ENCODE measurements at regions not wholly inside any gene's neighbourhood (a gene's known extent, or its start where the extent isn't known, plus 50 kb on each side); places are given as distances from the start of the nearest gene placed in this dataset.
A peak's percentile ranks its signal among the peaks of the same experiment; 100 is the strongest.
"Not testable (repeated sequence)": the region's sequence is repeated elsewhere in the genome, so short reads cannot be mapped to it uniquely, and the experiment has no call there.

- Histone ChIP-seq H3K36me3 (replicated peaks; ENCODE audit: control insufficient read depth, insufficient read depth, low read length) (peaks cover 3% of the 10 kb centered on the region), H3K4me3 (ENCODE audit: insufficient read depth, low read depth, low read length) (no peak overlapping the region), H3K27me3 (ENCODE audit: control insufficient read depth, insufficient read depth, low read length) (no peaks in the 10 kb centered on the region)
- no peak for DNase-seq
Observed at GRCh38 chr6:21791056-21791455, 197.5 kb downstream of the SOX4 start.

GRCh38 chr6:21791581-21791980 is 198.0 kb downstream of the SOX4 start:
- Histone ChIP-seq H3K27me3 (ENCODE audit: control insufficient read depth, insufficient read depth, low read length) (no peaks in the 10 kb centered on the region), H3K36me3 (replicated peaks; ENCODE audit: control insufficient read depth, insufficient read depth, low read length) (peaks cover 3% of the 10 kb centered on the region), H3K4me3 (ENCODE audit: insufficient read depth, low read depth, low read length) (no peak overlapping the region)
- DNase-seq, result no peak

- Histone ChIP-seq H3K27me3 (ENCODE audit: control insufficient read depth, insufficient read depth, low read length) (no peaks in the 10 kb centered on the region), H3K36me3 (replicated peaks; ENCODE audit: control insufficient read depth, insufficient read depth, low read length) (peaks cover 3% of the 10 kb centered on the region), H3K4me3 (ENCODE audit: insufficient read depth, low read depth, low read length) (no peak overlapping the region)
- DNase-seq, result no peak
Observed at GRCh38 chr6:21792177-21792576, 198.6 kb downstream of the SOX4 start.

DNA sequence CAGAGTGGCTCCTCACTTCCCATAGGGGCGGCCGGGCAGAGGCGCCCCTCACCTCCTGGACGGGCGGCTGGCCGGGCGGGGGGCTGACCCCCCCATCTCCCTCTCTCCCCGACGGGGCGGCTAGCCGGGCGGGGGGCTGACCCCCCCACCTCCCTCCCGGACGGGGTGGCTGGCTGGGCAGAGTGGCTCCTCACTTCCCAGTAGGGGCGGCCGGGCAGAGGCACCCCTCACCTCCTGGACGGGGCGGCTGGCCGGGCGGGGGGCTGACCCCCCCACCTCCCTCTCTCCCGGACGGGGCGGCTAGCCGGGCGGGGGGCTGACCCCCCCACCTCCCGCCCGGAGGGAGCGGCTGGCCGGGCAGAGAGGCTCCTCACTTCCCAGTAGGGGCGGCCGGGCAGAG is 203.4 kb downstream of the SOX4 start:
- not testable (repeated sequence) for DNase-seq; H3K27me3 ChIP-seq (ENCODE audit: control insufficient read depth, insufficient read depth, low read length); H3K4me3 ChIP-seq (ENCODE audit: insufficient read depth, low read depth, low read length); H3K36me3 ChIP-seq (replicated peaks; ENCODE audit: control insufficient read depth, insufficient read depth, low read length)

GRCh38 chr6:21798468-21798867 is 204.9 kb downstream of the SOX4 start:
- DNase-seq, result no peak
- Histone ChIP-seq H3K36me3 (replicated peaks; ENCODE audit: control insufficient read depth, insufficient read depth, low read length) (peaks cover 1% of the 10 kb centered on the region), H3K4me3 (ENCODE audit: insufficient read depth, low read depth, low read length) (no peak overlapping the region), H3K27me3 (ENCODE audit: control insufficient read depth, insufficient read depth, low read length) (no peaks in the 10 kb centered on the region)

GRCh38 chr6:21800330-21800729 is 206.8 kb downstream of the SOX4 start:
- Histone ChIP-seq H3K36me3 (replicated peaks; ENCODE audit: control insufficient read depth, insufficient read depth, low read length) (no peaks in the 10 kb centered on the region; the same call in 1 of the 2 replicates), H3K4me3 (ENCODE audit: insufficient read depth, low read depth, low read length) (no peak overlapping the region), H3K27me3 (ENCODE audit: control insufficient read depth, insufficient read depth, low read length) (no peaks in the 10 kb centered on the region)
- no peak for DNase-seq

- DNase-seq, result peak; percentile 49
- Histone ChIP-seq H3K36me3 (replicated peaks; ENCODE audit: control insufficient read depth, insufficient read depth, low read length) (no peaks in the 10 kb centered on the region; the same call in 1 of the 2 replicates), H3K4me3 (ENCODE audit: insufficient read depth, low read depth, low read length) (no peak overlapping the region), H3K27me3 (ENCODE audit: control insufficient read depth, insufficient read depth, low read length) (no peaks in the 10 kb centered on the region)
Observed at GRCh38 chr6:21800948-21801438, 207.4 kb downstream of the SOX4 start.

DNA sequence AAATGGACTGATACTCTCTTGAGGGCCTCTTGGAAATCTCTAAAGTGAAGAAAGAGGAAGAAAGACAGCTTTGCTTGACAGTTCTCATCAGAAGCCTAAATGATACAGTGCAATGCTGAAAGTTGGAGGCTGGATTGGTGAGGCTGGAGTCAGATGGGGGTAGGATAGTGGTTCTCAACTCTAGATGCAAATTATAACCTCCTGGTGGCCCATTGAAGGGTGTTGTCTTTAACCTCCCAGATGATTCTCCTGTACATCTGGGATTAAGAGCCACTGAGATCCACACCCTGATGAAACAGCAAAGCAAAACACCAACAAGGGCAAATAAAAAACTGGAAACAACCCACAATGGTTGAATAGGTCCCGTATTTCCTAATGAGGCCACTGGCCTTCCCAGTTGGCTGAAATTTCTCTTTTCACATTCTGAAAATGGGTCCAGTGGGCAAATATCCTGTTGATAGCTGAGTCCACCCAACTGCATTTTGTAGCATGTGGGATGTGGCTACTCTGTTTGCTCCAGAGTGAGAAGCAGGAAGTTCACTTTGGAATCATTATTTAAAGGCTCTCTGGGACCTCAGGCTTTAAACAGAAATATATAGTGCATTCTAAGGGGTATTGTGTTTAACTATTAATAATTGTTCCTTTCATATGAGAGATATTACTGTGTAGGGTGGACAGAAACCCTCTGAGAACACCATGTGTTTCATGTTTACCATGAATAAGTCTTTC is 208.1 kb downstream of the SOX4 start:
- DNase-seq, result no peak
- Histone ChIP-seq H3K4me3 (ENCODE audit: insufficient read depth, low read depth, low read length) (no peak overlapping the region), H3K27me3 (ENCODE audit: control insufficient read depth, insufficient read depth, low read length) (no peaks in the 10 kb centered on the region), H3K36me3 (replicated peaks; ENCODE audit: control insufficient read depth, insufficient read depth, low read length) (no peaks in the 10 kb centered on the region; the same call in 1 of the 2 replicates)

DNA sequence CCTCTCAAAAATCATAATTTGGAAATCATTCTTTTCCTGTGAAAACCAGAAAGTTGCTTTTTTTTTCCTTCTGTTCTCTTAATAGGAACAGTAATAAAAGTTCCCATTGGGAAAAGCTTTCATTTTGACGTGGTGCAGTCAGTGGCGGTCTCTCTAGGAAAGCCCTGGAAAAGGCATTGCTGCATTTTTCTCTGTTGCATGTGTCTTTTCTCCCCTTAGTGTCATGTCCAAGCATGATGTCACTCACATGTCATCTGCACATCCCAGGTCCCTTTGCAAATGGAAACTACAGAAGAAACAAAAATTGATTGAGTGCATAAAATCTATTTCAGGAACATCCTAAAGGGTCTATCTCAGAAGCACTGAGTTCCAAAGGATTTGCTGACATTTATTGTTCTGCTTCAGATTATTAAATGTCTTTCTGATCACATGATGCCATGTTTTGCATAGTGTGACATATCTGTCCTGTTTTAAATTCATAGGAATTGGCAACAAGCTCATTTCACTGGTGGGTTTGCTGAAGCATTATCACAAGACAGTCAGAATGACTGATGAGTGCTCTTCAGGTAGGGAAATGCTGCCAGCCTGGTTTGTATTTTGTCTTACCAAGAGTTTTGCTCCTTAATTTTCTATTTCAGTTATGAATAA is 208.7 kb downstream of the SOX4 start:
- no peak for DNase-seq
- Histone ChIP-seq H3K36me3 (replicated peaks; ENCODE audit: control insufficient read depth, insufficient read depth, low read length) (no peaks in the 10 kb centered on the region; the same call in 1 of the 2 replicates), H3K4me3 (ENCODE audit: insufficient read depth, low read depth, low read length) (no peak overlapping the region), H3K27me3 (ENCODE audit: control insufficient read depth, insufficient read depth, low read length) (no peaks in the 10 kb centered on the region)

DNA sequence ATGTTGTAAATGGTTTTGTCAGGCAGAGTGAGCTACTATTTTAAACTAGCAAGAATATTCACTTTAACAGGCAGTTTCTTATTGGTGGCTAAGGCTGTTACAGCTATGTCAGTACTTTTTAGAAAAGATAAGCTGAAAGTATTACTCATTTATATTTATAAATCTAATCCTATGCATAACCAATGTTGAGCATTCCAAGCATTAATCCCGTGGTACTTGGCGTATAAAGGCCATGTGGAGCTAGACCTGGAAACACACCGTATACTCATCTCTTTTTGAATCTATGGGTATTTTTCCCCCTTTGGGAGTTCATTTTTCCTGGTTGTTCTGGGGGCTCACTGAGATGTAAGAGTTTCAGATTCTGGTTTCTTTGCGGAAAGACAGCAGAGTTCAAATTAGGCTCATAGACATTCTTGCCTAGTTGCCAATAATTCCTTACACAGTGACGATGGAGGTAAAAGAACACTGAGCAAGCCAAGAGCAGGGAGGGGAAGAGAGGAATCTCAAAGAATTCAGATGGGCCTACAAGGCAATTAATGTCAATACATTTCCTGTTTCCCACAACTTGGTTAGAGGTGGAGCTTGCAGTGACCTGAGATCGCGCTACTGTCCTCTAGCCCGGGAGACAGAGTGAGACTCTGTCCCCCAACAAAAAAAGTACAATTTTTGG is 211.5 kb downstream of the SOX4 start:
- no peak for DNase-seq
- Histone ChIP-seq H3K4me3 (ENCODE audit: insufficient read depth, low read depth, low read length) (no peak overlapping the region), H3K36me3 (replicated peaks; ENCODE audit: control insufficient read depth, insufficient read depth, low read length) (peaks cover 2% of the 10 kb centered on the region), H3K27me3 (ENCODE audit: control insufficient read depth, insufficient read depth, low read length) (no peaks in the 10 kb centered on the region)

DNA sequence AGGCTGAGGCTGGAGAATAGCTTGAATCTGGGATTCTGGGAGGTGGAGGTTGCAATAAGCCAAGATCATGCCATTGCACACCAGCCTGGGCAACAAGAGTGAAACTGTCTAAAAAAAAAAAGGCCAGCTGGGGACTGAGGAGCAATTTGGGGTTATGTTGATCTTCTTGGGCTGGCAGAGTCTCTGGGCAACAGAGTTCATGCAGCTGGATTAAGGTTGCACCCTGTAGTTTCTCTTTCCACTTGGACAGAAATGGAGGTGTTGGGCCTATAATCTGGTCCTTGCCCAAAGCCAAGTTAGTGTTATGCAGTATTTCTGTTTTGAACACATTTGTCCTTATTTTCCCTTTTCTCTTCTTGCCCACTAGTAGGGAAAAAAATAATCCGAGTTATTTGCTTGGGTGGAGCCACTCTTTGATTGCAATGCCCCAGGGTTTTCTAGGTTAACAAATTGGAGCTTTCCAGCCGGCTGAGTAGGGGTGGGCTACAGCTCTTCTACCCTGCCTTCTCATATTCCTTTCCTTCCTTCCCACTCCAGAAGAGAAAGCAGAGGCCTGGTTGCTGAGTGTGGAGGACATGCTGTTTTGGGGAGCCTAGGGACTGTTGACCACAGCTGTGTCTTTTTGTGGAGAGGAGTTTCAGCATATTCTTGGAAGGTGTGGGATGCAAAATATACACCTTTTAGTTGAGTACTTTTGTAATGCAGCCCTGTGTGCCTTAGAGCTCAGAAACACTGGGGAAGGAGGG is 213.9 kb downstream of the SOX4 start:
- Histone ChIP-seq H3K27me3 (ENCODE audit: control insufficient read depth, insufficient read depth, low read length) (no peaks in the 10 kb centered on the region), H3K36me3 (replicated peaks; ENCODE audit: control insufficient read depth, insufficient read depth, low read length) (peaks cover 2% of the 10 kb centered on the region), H3K4me3 (ENCODE audit: insufficient read depth, low read depth, low read length) (no peak overlapping the region)
- no peak for DNase-seq

DNA sequence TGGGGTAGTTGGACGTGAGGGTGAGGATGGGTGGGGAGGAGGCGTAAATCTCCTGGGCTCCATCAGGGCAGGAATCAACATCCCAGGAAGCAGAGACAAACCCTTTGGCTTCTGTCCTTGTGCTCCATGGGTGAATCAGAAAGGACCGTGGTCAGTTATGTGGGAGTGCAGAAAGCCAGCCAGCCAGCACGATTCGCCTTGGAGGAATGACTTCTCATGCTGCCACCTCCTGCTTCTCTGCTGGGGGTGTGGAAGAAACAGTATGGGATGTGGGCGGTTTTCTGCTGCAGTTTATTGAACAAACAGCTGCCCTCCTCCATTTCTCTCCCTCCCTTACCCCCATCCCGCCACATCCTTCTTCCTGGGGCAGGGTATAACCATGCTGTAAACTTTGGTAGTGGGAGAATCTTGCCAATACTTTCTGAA is 214.5 kb downstream of the SOX4 start:
- Histone ChIP-seq H3K27me3 (ENCODE audit: control insufficient read depth, insufficient read depth, low read length) (no peaks in the 10 kb centered on the region), H3K36me3 (replicated peaks; ENCODE audit: control insufficient read depth, insufficient read depth, low read length) (peaks cover 2% of the 10 kb centered on the region), H3K4me3 (ENCODE audit: insufficient read depth, low read depth, low read length) (no peak overlapping the region)
- DNase-seq, result no peak

GRCh38 chr6:21808551-21809242 is 215.1 kb downstream of the SOX4 start:
- Histone ChIP-seq H3K27me3 (ENCODE audit: control insufficient read depth, insufficient read depth, low read length) (no peaks in the 10 kb centered on the region), H3K4me3 (ENCODE audit: insufficient read depth, low read depth, low read length) (no peak overlapping the region), H3K36me3 (replicated peaks; ENCODE audit: control insufficient read depth, insufficient read depth, low read length) (peaks cover 2% of the 10 kb centered on the region)
- no peak for DNase-seq

DNA sequence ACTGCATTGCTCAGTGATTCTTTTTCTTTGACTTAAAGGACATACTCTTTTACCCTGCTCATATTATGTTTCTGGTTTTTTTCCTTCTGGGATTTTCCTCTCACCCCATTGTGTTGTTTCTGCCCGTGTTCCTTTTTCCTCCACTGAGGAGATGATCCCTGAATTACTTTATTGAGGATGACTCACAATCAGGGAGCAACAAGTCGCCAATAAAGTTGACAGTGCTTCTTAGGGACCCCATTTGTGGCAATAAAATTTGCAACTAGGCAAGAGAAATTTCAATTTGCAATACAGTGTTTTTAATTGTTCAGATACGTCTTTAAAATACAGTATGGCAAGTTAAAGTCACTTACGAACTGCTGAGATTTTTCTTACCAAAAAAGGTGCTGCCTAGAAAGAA is 217.9 kb downstream of the SOX4 start:
- Histone ChIP-seq H3K4me3 (ENCODE audit: insufficient read depth, low read depth, low read length) (no peak overlapping the region), H3K27me3 (ENCODE audit: control insufficient read depth, insufficient read depth, low read length) (no peaks in the 10 kb centered on the region), H3K36me3 (replicated peaks; ENCODE audit: control insufficient read depth, insufficient read depth, low read length) (peaks cover 2% of the 10 kb centered on the region)
- no peak for DNase-seq
